GM12878 (cell line): ENCODE measurements at regions not wholly inside any gene's neighbourhood (a gene's known extent, or its start where the extent isn't known, plus 50 kb on each side); places are given as distances from the start of the nearest gene placed in this dataset.

ENCODE experiments used
- BRCA1 ChIP-seq: IDR thresholded peaks from 2 replicates; pipeline ENCODE4 v1.6.1; 2011; ENCODE audit warnings: low read depth, low read length, improper control_type of control experiment
- CEBPB ChIP-seq, 2 experiments: fragments of 150-350 bp in 1 of 2; IDR thresholded peaks; 2 replicates each; pipeline ENCODE4 v1.6.1; 2012 to 2014; ENCODE audit warnings: low read depth in 2 of 2, low read length in 2 of 2, borderline replicate concordance in 1 of 2, inconsistent platforms in 1 of 2
- CTCF ChIP-seq, 3 experiments: IDR thresholded peaks in 2 of 3; conservative IDR thresholded peaks in 1 of 3; 2 replicates each; pipeline ENCODE4 v1.5.1; 2011; ENCODE audit warnings: low read depth in 3 of 3, low read length in 3 of 3, mild to moderate bottlenecking in 3 of 3, control low read depth in 2 of 3, moderate library complexity in 2 of 3, inconsistent platforms in 1 of 3, mixed read lengths in 1 of 3; ENCODE audit not compliant: control insufficient read depth in 2 of 3, insufficient read depth in 1 of 3; ENCODE audit errors: extremely low read depth in 1 of 3
- HDAC6 ChIP-seq: fragments of 200-600 bp; sonication (generic); IDR thresholded peaks from one replicate; pipeline ENCODE4 v1.8.0; 2017; ENCODE audit warnings: antibody characterized with exemption; ENCODE audit not compliant: unreplicated experiment
- JUND ChIP-seq: IDR thresholded peaks from 2 replicates; pipeline ENCODE4 v1.6.1; 2012; ENCODE audit warnings: low read depth, mild to moderate bottlenecking, low read length, improper control_type of control experiment, moderate library complexity
- NBN ChIP-seq: fragments of 450-650 bp; IDR thresholded peaks from 2 replicates; pipeline ENCODE4 v1.6.1; 2016
- POLR2A ChIP-seq: IDR thresholded peaks from 2 replicates; pipeline ENCODE4 v1.6.1; 2011; ENCODE audit warnings: low read depth, mild to moderate bottlenecking, low read length
- POLR2AphosphoS5 ChIP-seq: IDR thresholded peaks from 2 replicates; pipeline ENCODE4 v1.6.1; 2011; ENCODE audit warnings: mild to moderate bottlenecking, low read length, inconsistent platforms
- RELA ChIP-seq: fragments of 450-650 bp; IDR thresholded peaks from 2 replicates; pipeline ENCODE4 v1.8.0; 2014; ENCODE audit warnings: borderline replicate concordance; ENCODE audit not compliant: partially characterized antibody
- SMC3 ChIP-seq: IDR thresholded peaks from 2 replicates; pipeline ENCODE4 v1.6.1; 2011; ENCODE audit warnings: low read length, improper control_type of control experiment, borderline replicate concordance
- SPI1 ChIP-seq: IDR thresholded peaks from 2 replicates; pipeline ENCODE4 v1.6.1; 2011; ENCODE audit warnings: low read depth, mild to moderate bottlenecking, low read length, moderate library complexity, borderline replicate concordance; ENCODE audit not compliant: insufficient read depth
- TAF1 ChIP-seq: IDR thresholded peaks from 2 replicates; pipeline ENCODE4 v1.6.1; 2011; ENCODE audit warnings: mild to moderate bottlenecking, low read depth, low read length, borderline replicate concordance

- no peak for TF ChIP-seq POLR2A
- no peak for TF ChIP-seq SPI1
- TF ChIP-seq CTCF (IDR thresholded peaks at IDR 0.05 in 2 of 3, conservative IDR thresholded peaks at IDR 0.05 in 1 of 3; ENCODE audit: control insufficient read depth in 2 of 3, extremely low read depth in 1 of 3, insufficient read depth in 1 of 3, low read depth in 3 of 3, low read length in 3 of 3), result no peak
- TF ChIP-seq NBN, result no peak
- TF ChIP-seq JUND, result no peak
- no peak for TF ChIP-seq HDAC6
- TF ChIP-seq SMC3, result no peak
- TF ChIP-seq TAF1, result no peak
- no peak for TF ChIP-seq BRCA1
- no peak for TF ChIP-seq CEBPB (IDR thresholded peaks at IDR 0.05; ENCODE audit: borderline replicate concordance in 1 of 2, low read depth in 2 of 2, low read length in 2 of 2)
- TF ChIP-seq RELA, result no peak
- TF ChIP-seq POLR2AphosphoS5, result no peak
Observed at GRCh38 chr6:12590901-12591300, 125.7 kb upstream of the PHACTR1 start.
